CD4-positive, alpha-beta T cell (primary cell): ENCODE measurements at regions not wholly inside any gene's neighbourhood (a gene's known extent, or its start where the extent isn't known, plus 50 kb on each side); places are given as distances from the start of the nearest gene placed in this dataset.

Experiments
- ATAC-seq: fragments of 200-7000 bp; cut with Tn5 transposase; one replicate; pipeline ENCODE4 v1.10.0; 2022; ENCODE audit warnings: mild to moderate bottlenecking; ENCODE audit not compliant: poor library complexity
- CTCF ChIA-PET: fragments of 350-600 bp; sonication (Branson Sonifier 250); formaldehyde crosslinking; loops from one replicate; lab custom pipeline; 2021; ENCODE audit warnings: antibody characterized with exemption, inconsistent platforms; lab: Charles Lee
- POLR2A ChIA-PET: fragments of 350-600 bp; sonication (Branson Sonifier 250); formaldehyde crosslinking; loops from one replicate; lab custom pipeline; 2021; ENCODE audit warnings: antibody characterized with exemption, inconsistent platforms; lab: Charles Lee
- DNase-seq, 14 experiments: peaks; one replicate each; pipeline ENCODE4 v3.0.0-alpha.2; 2013 to 2020; ENCODE audit warnings: mixed read lengths in 2 of 14
- H3K27ac ChIP-seq, 2 donors: one replicate each; pipeline versions ENCODE4 v1.5.1 to v1.7.0; 2013; ENCODE audit warnings: low read length in 2 of 2, low read depth in 1 of 2, mild to moderate bottlenecking in 1 of 2
- H3K27me3 ChIP-seq, 2 experiments: 1 replicate in 1 of 2; 2 replicates in 1 of 2; pipeline versions ENCODE4 v1.6.1 to v1.7.0; 2013; ENCODE audit warnings: low read length in 2 of 2, control low read depth in 1 of 2, mild to moderate bottlenecking in 1 of 2, moderate library complexity in 1 of 2; ENCODE audit not compliant: insufficient read depth in 2 of 2, control insufficient read depth in 1 of 2
- H3K36me3 ChIP-seq: one replicate; pipeline ENCODE4 v1.6.1; 2013; ENCODE audit warnings: low read length, control low read depth; ENCODE audit not compliant: insufficient read depth
- H3K4me1 ChIP-seq: one replicate; pipeline ENCODE4 v1.6.1; 2013; ENCODE audit warnings: low read length, control low read depth; ENCODE audit not compliant: insufficient read depth
- H3K4me3 ChIP-seq: one replicate; pipeline ENCODE4 v1.5.1; 2013; ENCODE audit warnings: mild to moderate bottlenecking, low read length, moderate library complexity
- H3K9me3 ChIP-seq, 2 experiments: 1 replicate in 1 of 2; 2 replicates in 1 of 2; pipeline versions ENCODE4 v1.6.1 to v1.7.0; 2013; ENCODE audit warnings: low read length in 2 of 2, mild to moderate bottlenecking in 2 of 2, control low read depth in 1 of 2, moderate library complexity in 1 of 2; ENCODE audit not compliant: control insufficient read depth in 1 of 2, insufficient read depth in 1 of 2
- H3K27ac Mint-ChIP-seq: one replicate; pipeline ENCODE4 v1.8.0; 2020; ENCODE audit warnings: mixed read lengths
- H3K27me3 Mint-ChIP-seq: one replicate; pipeline ENCODE4 v1.8.0; 2021; ENCODE audit warnings: mixed read lengths
- H3K36me3 Mint-ChIP-seq: one replicate; pipeline ENCODE4 v1.8.0; 2021; ENCODE audit warnings: low read depth, mixed read lengths
- H3K4me1 Mint-ChIP-seq: one replicate; pipeline ENCODE4 v1.8.0; 2021; ENCODE audit warnings: low read depth, mixed read lengths
- H3K4me3 Mint-ChIP-seq: one replicate; pipeline ENCODE4 v1.8.0; 2020; ENCODE audit warnings: mild to moderate bottlenecking, mixed read lengths
- H3K9me3 Mint-ChIP-seq: one replicate; pipeline ENCODE4 v1.8.0; 2020; ENCODE audit warnings: mixed read lengths
- CTCF ChIP-seq: fragments of 200-600 bp; IDR thresholded peaks from one replicate; pipeline ENCODE4 v1.8.0; 2022; ENCODE audit warnings: antibody characterized with exemption, mild to moderate bottlenecking
- intact Hi-C, 2 experiments: fragments of 100-400 bp; cut with DNase I in 1 of 2; cut with micrococcal nuclease in 1 of 2; formaldehyde crosslinking; loops; one replicate each; pipeline versions ENCODE4 v1.15.1 to v1.9.0; 2023 to 2025; cut with DNase I, micrococcal nuclease

- Mint-ChIP-seq H3K4me1 (no peaks in the 10 kb centered on the region), H3K9me3 (peaks cover 12% of the 10 kb centered on the region), H3K27ac (no peak overlapping the region), H3K4me3 (no peak overlapping the region), H3K27me3 (peaks cover 14% of the 10 kb centered on the region), H3K36me3 (no peaks in the 10 kb centered on the region)
- TF ChIP-seq CTCF = no peak
- ATAC-seq (no peak), DNase-seq (no peak)
- H3K4me3 ChIP-seq = no peak overlapping the region
- CTCF ChIA-PET = no interaction called here
- peaks cover 15 to 18% of the 10 kb centered on the region in 2 experiments for H3K9me3 ChIP-seq
- intact Hi-C loops = no loop called here
- POLR2A ChIA-PET = no interaction called here
- H3K27ac ChIP-seq = no peak overlapping the region
- H3K27me3 ChIP-seq = no peaks in the 10 kb centered on the region
- H3K36me3 ChIP-seq = no peaks in the 10 kb centered on the region
- no peaks in the 10 kb centered on the region for H3K4me1 ChIP-seq
These were observed 109.8 kb downstream of the CTTN start for GRCh38 chr11:70508231-70508480.

- DNase-seq = no peak
- CTCF ChIA-PET = interaction anchor here (0.5 kb wide), 1 partner anchor 81 kb away, joined by 3 read pairs; no protein-coding TSS in a partner anchor
- Histone ChIP-seq H3K4me1 (no peaks in the 10 kb centered on the region), H3K27me3 (no peaks in the 10 kb centered on the region), H3K4me3 (no peak overlapping the region), H3K27ac (no peak overlapping the region), H3K9me3 (peaks cover 18 to 21% of the 10 kb centered on the region in 2 experiments), H3K36me3 (no peaks in the 10 kb centered on the region)
- Mint-ChIP-seq H3K36me3 (no peaks in the 10 kb centered on the region), H3K9me3 (peaks cover 18% of the 10 kb centered on the region), H3K4me1 (no peaks in the 10 kb centered on the region), H3K27ac (no peak overlapping the region), H3K4me3 (no peak overlapping the region), H3K27me3 (peaks cover 16% of the 10 kb centered on the region)
- no peak for TF ChIP-seq CTCF
- POLR2A ChIA-PET = no interaction called here
- intact Hi-C loops = no loop called here
- ATAC-seq = no peak
These were observed 111.1 kb downstream of the CTTN start for GRCh38 chr11:70509476-70509875.

GRCh38 chr11:70510106-70510505 lies 111.8 kb downstream of the CTTN start:
- intact Hi-C loops = no loop called here
- DNase-seq = no peak
- Histone ChIP-seq H3K4me3 (no peak overlapping the region), H3K27ac (no peak overlapping the region), H3K36me3 (no peaks in the 10 kb centered on the region), H3K9me3 (peaks cover 18 to 21% of the 10 kb centered on the region in 2 experiments), H3K4me1 (no peaks in the 10 kb centered on the region), H3K27me3 (no peaks in the 10 kb centered on the region)
- Mint-ChIP-seq H3K36me3 (no peaks in the 10 kb centered on the region), H3K4me3 (no peak overlapping the region), H3K9me3 (peaks cover 19% of the 10 kb centered on the region), H3K27me3 (peaks cover 17% of the 10 kb centered on the region), H3K4me1 (no peaks in the 10 kb centered on the region), H3K27ac (no peak overlapping the region)
- no peak for TF ChIP-seq CTCF
- CTCF ChIA-PET = no interaction called here
- POLR2A ChIA-PET = no interaction called here
- no peak for ATAC-seq
